RWPE1 (cell line): ENCODE measurements at regions not wholly inside any gene's neighbourhood (a gene's known extent, or its start where the extent isn't known, plus 50 kb on each side); places are given as distances from the start of the nearest gene placed in this dataset.
A peak's percentile ranks its signal among the peaks of the same experiment; 100 is the strongest.

Experiments used
- CTCF ChIA-PET: fragments of 350-600 bp; sonication (Branson Sonifier 250); formaldehyde crosslinking; extraction: SDS; loops from one replicate; lab custom pipeline; 2021; lab: Yijun Ruan, JAX
- POLR2A ChIA-PET: fragments of 400-600 bp; formaldehyde crosslinking; extraction: SDS; loops from one replicate; lab custom pipeline; 2020; ENCODE audit warnings: antibody characterized with exemption; ENCODE audit not compliant: low non-redundant PET; lab: Yijun Ruan, JAX
- DNase-seq: peaks from one replicate; pipeline ENCODE4 v3.0.0; 2012; ENCODE audit warnings: low spot score
- H3K27ac ChIP-seq: fragments of 450-650 bp; 2 replicates; pipeline ENCODE4 v1.5.1; 2017
- TF ChIP-seq, protein P1 (sequence below): fragments of 450-650 bp; conservative IDR thresholded peaks from 2 replicates; pipeline ENCODE4 v1.5.1; 2017; ENCODE audit warnings: low read depth, mild to moderate bottlenecking

- no peak overlapping the region for H3K27ac ChIP-seq
- ChIA-PET CTCF (interaction anchor here (0.5 kb wide), 1 partner anchor 321 kb away, joined by 4 read pairs; no protein-coding TSS in a partner anchor), POLR2A (no interaction called here)
- TF ChIP-seq, protein P1, sequence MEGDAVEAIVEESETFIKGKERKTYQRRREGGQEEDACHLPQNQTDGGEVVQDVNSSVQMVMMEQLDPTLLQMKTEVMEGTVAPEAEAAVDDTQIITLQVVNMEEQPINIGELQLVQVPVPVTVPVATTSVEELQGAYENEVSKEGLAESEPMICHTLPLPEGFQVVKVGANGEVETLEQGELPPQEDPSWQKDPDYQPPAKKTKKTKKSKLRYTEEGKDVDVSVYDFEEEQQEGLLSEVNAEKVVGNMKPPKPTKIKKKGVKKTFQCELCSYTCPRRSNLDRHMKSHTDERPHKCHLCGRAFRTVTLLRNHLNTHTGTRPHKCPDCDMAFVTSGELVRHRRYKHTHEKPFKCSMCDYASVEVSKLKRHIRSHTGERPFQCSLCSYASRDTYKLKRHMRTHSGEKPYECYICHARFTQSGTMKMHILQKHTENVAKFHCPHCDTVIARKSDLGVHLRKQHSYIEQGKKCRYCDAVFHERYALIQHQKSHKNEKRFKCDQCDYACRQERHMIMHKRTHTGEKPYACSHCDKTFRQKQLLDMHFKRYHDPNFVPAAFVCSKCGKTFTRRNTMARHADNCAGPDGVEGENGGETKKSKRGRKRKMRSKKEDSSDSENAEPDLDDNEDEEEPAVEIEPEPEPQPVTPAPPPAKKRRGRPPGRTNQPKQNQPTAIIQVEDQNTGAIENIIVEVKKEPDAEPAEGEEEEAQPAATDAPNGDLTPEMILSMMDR: no peak
- no peak for DNase-seq
These were observed 87.8 kb upstream of the DOCK10 start for GRCh38 chr2:225130093-225130492.

DNA sequence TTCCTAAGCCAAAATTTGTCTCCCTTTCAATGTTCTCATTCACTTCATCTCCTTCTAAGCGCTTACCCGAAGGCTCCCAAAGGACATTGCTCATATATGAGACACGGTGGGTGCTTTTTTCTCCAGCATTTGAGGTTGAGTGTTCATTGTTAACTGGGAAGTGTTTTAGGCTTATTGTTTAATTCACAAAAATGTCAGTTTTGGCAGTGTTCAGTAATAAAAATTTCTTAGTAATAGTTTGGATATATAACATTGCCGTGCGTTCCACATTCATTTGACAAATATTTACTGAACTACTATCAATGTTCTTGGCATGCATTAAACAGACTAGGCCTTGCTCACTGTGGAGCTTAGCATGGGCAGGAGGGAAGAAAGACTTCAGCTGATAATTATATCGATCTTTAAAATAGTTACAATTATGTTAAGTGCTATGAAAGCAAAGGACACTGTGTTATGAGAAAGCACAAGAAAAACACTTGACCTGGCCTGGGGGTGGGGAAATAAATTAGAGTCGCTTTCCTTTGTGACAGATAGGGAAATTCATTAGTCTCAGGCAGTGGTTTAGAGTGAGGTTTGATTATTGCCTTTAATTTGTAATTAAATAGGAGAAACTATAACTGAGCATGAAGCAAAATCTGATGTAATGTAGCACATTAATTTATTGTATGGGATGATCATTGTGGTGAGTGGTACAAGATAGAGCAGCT is 82.2 kb upstream of the DOCK10 start:
- DNase-seq: no peak
- CTCF ChIA-PET: interaction anchor here (0.6 to 0.8 kb wide), 2 partner anchors 385 to 536 kb away, joined by 3 read pairs; no protein-coding TSS in a partner anchor
- POLR2A ChIA-PET: no interaction called here

GRCh38 chr2:225122583-225123486 is 80.6 kb upstream of the DOCK10 start:
- CTCF ChIA-PET: interaction anchor here (0.6 to 0.9 kb wide), 8 partner anchors 37 to 1352 kb away, joined by 3 to 7 read pairs (median 3); no protein-coding TSS in a partner anchor

More for the DNA sequence above, 82.2 kb upstream of the DOCK10 start:
- TF ChIP-seq, protein P1: no peak
- no peak overlapping the region for H3K27ac ChIP-seq

GRCh38 chr2:225122007-225122406 is 79.7 kb upstream of the DOCK10 start:
- POLR2A ChIA-PET: no interaction called here

More at GRCh38 chr2:225122583-225123486, 80.6 kb upstream of the DOCK10 start:
- POLR2A ChIA-PET: no interaction called here
- DNase-seq: peak; percentile 25
- TF ChIP-seq, protein P1: peak; percentile 27
- H3K27ac ChIP-seq: no peak overlapping the region

GRCh38 chr2:225120186-225120585 is 77.9 kb upstream of the DOCK10 start:
- ChIA-PET POLR2A (no interaction called here), CTCF (no interaction called here)
- DNase-seq: peak; percentile 18
- TF ChIP-seq, protein P1: no peak
- H3K27ac ChIP-seq: no peak overlapping the region

More at GRCh38 chr2:225122007-225122406, 79.7 kb upstream of the DOCK10 start:
- CTCF ChIA-PET: interaction anchor here (0.6 to 0.9 kb wide), 4 partner anchors 526 to 1353 kb away, joined by 3 to 4 read pairs (median 3); no protein-coding TSS in a partner anchor
- H3K27ac ChIP-seq: no peak overlapping the region
- DNase-seq: no peak
- TF ChIP-seq, protein P1: no peak

- ChIA-PET POLR2A (no interaction called here), CTCF (interaction anchor here (0.5 kb wide), 1 partner anchor 543 kb away, joined by 4 read pairs; no protein-coding TSS in a partner anchor)
- no peak overlapping the region for H3K27ac ChIP-seq
- TF ChIP-seq, protein P1: no peak
- DNase-seq: no peak
These were observed 74.9 kb upstream of the DOCK10 start for GRCh38 chr2:225117051-225117716.
